Activated gamma-delta T cell (primary cell): ENCODE measurements at regions not wholly inside any gene's neighbourhood (a gene's known extent, or its start where the extent isn't known, plus 50 kb on each side); places are given as distances from the start of the nearest gene placed in this dataset.

Source experiments
- DNase-seq: peaks from one replicate; lab custom pipeline; 2025; lab: John Stamatoyannopoulos, UW

DNA sequence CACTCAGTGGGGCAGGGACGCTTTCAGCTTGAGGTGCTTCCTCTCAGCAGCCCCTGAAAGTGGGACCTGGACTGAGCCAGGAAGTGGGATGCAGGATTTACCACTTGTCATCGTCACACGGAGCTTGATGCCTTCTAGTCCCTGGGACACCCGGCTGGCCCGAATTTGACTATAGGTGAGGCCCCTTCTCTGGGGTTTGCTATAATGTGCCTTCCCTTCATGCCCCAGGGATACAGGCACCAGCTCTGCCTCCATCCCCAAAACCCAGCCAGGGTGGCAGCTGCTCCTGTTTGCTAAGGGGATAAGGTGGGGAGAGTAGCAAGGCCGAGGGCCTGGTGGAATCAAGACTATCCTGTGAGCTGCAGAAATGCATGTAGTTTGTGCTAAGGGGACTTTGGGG lies 235.0 kb downstream of the GLRX3 start:
- DNase-seq: no peak

DNA sequence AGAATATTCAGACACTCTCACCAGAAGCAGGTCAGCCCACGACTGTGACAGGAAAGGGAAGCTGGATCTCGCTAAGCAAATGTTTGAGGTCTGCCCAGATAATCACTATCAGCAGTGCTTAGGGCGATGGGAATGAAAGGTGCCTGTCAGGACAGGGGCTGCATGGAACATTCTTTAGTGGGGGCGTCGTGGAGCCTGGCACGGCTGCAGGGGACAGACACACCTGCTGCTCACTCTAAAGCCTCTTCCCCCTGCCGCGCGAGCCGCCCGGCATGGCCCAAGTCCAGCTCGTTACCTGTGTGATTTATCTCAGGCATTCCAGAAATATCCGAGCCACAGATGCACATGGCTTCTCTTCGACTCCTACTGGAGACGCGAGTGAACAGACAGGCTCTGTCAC lies 235.5 kb downstream of the GLRX3 start:
- no peak for DNase-seq

DNA sequence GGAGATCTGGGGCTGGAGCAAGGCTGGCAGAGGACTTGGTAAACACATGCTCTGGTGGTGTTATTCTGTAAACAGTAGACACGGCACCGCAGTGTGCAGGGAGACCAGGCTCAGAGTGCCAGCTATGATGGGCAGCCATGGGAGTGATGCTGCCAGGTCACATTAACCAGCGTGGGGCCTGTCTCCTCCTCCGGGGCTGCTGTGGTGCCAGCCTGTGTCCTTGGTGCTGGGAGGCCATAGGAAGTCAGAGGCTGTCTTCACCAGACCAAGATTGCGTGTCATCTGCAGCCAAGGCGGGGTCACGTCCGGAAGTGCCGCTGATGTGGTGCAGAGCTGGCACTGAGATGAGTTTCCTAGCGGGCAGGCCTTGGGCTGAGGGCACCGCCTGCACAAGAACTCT lies 236.0 kb downstream of the GLRX3 start:
- DNase-seq: no peak

DNA sequence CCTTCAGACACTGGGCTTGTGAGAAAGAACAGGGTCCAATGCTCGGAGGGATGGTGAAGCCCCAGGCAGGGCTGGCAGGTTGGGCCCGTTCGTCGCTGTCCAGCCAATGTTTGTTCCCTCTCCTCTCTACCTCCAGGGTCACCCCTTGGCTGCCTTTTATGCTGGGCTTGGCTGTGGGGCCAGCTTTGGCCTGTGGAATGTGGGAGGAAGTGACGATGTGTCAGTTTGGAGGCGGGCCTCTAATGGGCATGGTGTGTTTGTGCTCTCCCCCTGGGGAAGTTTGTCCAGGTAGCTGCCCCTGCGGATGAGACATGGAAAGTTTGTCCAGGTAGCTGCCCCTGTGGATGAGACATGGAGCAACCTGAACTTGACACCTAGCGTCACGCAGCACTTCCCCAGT lies 236.7 kb downstream of the GLRX3 start:
- no peak for DNase-seq

DNA sequence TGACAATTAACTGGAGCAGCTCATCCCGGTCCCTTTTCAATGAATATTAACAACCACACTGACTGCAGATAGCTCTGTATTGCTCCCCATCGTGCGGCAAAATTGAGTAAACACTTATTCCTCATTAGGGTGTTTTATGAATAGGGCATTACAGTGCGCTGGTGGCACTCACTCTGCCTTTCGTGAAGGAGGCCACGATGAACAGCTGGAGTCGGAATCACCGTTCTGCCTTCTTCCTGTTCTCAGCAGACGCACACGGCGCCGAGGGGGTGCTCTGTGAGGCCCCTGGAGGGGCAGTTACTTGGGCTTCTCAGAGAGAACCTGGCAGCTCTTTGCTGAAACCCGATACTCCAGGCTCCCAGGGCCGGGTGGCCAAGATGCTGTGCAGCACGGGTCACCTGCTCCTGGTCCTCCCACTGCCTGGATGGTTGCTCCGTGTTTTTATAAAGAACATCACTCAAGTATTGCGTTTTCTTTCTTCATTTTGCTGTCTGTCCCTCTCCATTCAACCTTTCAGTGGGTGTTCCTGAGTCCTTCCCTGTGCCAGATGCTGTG lies 241.9 kb downstream of the GLRX3 start:
- DNase-seq: no peak

DNA sequence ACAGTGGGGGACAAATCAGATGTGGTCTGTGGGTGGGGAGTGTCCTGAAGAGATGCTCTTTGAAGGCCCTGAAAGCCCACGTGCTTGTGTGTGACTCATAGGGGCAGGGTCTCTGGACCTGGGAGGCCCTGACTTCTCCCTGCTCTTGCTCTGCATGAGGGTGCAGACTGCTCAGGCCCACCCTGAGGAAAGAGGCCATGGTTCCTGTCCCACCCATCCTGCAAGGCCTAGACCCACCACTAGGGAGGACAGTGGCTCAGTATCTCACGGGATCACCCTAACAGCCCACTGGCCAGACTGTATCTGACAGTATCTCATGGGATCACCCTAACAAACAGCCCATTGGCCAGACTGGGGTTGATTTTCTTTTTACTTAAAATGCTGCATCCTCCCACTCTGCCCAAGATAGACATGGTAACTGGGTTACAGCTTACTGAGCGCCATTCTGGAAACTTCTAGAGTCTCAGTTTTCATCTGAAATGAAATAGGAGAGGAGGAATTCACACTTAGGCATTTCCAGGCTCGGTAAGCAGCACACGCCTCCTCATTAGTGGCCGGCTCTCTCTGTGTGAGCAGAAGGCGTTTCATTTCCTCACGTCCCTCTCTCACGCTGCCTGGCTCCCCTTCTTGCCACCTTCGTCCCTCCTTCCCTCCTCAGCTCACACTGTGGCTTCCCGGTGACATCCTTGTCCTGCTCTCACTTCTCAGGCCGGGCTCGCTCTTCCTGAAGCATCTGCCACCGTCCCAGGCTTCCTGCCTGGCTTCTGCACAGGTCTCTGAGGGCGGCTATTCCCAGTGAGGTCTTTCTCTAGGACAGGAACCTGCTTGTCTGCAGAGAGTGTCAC lies 242.6 kb downstream of the GLRX3 start:
- DNase-seq: no peak

DNA sequence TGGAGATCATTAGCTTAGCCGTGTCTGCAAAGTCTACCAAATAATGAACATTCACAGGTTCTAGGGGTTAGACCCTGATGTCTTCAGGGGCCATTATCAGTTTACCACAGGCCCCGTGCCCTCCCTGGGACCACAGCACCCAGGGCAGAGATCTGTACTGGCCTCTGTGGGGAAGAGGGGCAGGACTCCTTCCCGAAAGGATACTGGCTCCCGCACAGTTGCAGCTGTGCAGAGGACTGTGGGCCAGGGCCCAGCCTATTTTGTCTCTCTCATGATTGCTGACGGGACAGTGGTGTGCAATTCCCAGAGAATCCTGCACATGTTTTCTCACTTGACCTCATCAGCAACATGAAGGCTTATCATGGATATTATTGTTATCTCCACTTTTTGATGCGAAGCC lies 243.9 kb downstream of the GLRX3 start:
- DNase-seq: no peak

DNA sequence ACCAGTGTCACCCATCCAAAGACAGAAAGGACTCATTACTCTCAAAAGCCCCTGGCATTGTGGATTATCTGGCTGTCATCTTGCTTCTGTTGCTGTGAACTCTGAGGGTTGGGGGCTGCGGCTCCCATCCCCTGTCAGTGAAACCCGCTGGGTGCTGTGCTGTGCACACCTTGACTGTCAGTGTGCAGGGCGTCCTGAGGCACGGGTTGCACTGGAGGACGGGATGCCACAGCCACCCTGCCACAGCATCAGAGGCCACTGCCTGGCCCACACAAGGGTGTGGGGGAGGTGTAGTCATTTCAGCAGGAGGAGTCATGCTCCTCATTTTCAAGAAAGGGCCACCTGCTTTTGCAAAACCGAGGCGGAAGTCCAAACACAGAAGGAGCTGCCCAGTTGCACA lies 245.8 kb downstream of the GLRX3 start:
- no peak for DNase-seq

DNA sequence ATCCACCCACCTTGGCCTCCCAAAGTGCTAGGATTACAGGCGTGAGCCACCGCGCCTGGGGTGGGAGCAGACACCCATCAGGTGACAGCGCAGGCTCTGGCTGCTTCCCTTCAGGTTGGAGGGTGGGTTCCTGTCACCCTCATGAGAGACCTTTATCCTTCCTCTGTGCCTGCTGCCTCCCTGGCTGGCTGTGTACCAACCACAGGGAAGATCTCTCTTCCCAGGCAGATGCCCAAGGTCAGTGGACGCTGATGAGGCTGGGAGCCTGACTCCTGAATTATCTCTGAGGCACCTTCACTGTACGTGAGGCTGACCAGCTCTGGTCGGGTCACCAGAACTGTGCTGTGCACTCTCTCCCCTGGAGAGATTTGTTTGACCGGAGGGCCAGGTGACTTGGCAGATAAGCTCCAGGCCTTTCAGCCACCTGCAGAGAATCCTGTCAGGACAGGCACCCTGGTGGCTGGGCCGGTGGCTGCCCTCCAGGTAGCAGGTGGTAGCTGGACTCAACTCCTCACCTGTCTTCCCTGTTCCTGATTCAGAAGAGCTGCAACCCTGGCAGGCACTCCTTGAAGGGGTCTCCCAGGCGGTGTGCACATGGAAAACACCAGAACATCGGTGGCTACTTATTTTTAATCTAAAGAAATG lies 251.9 kb downstream of the GLRX3 start:
- no peak for DNase-seq

DNA sequence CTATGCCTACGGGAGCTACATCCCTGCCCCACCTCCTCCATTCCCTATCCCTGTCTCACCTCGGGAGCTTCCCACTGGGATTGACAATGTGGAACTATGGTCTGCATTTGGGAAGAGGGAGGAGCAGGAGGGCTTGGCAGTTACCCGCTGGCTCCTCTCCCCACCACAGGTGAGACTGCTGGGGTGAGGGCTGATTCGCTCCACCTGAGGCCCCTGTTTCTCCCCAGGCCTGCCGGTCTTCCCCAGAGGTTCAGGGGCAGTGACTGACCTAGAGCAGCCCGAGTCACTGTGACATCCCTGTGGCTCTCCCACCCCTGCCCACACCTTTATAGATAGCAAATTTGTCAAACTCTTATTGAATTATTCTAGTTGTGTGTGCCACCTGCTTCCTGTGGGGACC lies 252.6 kb downstream of the GLRX3 start:
- DNase-seq: no peak

DNA sequence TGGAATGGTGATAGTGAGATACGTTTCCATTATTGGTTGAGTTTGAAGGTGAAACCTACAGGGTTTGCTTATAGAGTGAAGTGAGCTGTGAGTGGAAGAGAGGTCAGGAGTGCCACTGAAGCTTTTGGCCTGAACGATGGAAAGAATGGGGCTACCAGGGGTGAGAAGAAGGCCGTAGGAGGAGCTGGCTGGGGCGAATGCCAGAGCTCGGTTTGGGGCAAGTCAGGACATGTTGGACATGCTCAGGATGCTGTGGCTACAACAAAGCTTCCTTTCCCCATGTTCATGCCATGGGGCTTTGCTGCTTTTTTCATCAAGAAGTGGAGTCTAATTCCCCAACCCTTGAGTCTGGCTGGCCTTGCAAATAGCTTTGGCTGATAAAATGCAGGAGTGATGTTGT lies 253.7 kb downstream of the GLRX3 start:
- DNase-seq: no peak

DNA sequence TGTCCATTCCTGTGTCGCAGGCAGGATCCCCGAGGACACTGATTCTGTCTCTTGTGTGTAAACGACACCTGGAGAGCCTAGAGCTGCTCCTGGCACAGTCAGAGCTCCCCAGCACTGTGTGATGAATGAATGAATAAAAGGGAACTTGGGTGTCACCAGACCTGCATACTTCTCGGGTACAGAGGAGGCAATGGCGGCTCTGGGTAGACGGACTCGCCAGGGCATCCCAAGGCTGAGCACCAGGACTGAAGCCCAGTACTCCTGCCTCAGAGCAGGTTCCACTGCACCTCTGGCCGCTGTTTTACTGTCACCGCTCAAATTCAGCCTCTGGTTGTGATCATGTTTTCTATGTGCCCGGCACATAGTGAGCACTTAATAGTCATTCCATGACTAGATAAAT lies 255.8 kb downstream of the GLRX3 start:
- DNase-seq: no peak

DNA sequence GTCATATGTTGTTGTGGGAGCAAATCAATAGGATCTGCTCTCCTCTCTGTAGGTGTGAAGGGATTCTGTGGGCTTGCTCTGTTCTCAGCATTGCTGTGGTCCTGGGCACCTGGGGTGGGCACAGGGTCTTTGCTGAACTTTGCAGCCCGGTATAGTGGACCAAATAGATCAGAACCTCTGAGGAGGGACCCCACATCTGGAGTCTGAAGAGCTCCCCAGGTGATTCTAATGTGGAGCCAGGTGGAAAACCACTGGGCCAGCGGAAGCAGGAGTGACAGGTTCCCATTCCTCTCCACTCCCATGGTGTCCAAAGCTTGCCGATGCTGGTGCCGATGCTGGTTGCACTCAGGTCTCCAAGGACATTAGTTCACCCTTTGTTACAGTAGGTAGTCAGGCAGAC lies 257.2 kb downstream of the GLRX3 start:
- no peak for DNase-seq

DNA sequence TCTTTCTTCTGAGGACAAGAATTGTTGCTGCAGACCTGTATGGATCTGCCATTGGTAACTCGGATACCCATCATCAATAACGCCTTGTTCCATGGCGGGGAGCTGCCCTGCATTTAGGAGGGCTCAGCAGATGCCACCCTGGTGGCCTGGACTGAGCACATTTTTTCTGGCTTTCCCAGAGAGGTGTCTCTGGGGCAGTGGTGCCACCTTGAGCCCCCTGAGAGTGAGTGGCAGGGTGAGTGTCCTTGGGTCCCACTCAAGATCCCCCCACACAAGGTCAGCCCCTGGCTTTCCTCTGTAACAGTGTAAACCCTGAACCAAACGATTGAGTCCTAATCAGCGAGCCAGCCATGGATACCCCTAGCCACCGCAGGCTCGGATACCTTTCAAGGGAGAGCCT lies 258.6 kb downstream of the GLRX3 start:
- DNase-seq: no peak

DNA sequence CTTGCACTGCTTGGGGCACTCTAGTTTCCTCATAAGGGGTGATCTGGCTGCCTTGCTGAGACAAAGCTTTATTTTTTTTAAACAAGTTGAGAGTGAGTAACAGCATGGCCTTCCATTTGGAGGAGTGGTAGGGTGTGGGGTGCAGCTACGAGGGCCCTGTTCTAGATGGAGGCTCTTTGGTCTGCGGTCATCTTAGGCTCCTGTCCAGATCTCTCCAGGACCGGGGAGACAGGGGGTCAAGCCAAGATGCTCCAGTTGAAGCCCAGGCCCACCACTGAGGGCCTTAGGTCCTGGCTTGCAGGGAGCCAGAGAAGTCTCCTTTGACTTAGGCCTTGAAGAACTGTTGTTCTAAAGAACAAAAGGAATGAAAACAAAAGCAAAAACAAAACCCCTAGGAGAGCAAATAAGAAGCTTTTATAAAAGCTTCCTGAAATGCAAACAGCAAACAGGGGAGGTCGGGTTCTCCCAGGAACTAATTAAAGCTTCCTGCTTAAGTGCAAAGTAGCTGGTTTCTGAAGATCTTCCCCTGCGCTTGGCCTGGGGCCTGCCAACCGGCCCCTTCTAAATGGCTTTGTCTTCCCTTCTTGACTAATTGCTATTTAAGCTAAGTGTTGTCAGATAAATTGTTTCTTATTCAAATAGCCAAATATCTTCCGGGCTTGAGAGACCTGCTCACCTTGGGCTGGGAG lies 259.2 kb downstream of the GLRX3 start:
- DNase-seq: no peak

DNA sequence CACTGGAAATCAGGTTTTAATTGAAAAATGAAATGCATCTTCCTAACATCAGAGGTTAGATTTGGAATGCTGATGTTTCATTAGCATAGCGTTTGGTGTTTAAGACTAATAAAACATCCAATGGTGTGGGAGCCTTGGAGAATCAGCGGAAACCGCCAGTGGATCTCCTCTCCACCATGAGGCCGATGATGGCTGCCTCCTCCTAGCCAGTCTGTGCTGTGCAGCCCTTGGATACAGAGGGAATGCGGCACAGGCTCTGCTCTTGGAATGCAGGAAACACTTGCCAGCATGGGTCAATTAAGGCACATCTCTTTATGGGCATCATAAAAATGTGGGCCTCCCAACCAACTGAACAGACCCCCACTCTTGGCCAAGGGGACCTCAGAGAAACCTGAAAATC lies 259.9 kb downstream of the GLRX3 start:
- no peak for DNase-seq

DNA sequence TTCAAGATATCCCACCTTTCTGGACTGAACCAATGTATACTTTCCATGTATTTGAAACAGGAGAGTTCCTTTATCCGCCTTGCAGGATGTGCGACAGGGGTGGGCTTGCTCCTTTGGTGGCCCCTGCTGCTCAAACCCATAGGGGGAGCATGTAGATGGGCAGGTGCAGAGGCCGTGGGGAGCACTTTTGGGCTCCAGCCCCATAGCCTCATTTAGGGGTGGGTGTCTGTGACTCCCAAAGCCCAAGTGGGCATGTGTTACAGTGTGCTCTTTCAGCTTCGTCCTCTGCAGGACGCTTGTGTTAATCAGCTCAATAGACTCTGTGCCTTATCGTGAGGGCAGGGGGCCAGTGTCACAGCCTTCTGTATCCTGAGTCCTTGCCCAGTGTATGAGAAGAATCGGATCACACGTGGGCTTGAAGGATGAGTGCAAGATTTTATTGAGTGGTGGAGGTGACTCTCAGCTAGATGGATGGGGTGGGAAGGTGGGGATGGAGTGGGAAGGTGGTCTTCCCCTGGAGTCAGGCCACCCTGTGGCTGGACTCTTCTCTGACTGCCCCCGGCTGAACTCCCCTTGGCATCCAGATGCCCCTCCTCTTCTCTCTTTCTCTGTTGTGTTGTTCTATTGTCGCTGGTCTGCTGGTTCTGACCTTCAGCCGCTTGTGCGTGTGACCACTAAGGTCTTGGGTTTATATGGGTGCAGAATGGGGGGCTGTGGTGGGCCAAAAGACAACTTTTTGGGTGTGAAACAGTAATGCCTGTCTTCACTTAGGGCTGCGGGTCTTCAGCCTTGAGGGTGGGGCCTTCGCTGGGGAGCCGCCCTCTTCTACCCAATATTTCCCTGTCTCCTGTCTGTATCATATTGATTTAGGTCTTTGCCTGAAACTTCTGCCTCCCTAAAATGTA lies 262.2 kb downstream of the GLRX3 start:
- DNase-seq: no peak

DNA sequence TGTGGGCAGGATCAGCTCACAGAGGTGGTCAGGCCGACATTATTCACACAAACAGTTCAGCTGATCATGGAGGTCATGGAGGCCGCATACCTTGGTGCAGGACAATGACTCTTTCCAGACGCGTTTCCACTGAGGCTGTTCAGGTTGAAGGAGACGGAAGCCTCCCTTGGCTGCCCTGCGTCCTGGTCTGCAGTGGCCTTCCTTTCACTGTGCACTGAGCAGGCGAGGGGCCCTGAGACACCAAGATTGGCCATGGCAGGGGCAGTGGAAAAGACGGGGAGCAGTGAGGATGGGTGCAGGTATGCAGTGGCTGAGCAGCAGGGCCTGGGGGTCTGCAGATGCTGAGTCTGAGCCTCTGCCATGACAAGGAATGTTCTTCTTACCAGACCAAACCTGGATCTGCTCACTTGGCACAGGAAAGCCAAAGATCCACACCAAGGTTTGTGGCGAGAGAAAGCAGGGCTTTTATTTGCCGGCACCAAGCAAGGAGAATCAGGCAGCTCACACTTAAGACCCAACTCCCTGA lies 263.3 kb downstream of the GLRX3 start:
- no peak for DNase-seq

DNA sequence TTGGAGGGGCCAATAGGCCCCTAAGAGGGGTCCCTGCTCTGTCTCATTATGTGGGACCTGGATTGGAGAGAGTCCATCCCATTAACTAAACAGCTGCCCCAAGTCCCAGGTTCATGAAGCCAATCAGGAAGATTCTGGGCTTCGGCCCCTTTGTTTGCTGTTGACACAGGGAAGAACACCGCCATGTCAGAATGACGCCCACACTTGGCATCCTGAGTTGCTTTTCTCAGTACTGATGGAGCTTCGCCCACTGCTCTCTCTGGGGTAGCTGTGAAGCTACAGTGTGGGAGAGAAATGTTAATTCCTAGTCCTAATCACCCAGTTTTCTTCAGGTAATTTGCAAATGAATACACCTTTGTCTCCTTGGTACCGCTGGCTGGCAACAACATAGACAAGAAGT lies 264.7 kb downstream of the GLRX3 start:
- DNase-seq: no peak

DNA sequence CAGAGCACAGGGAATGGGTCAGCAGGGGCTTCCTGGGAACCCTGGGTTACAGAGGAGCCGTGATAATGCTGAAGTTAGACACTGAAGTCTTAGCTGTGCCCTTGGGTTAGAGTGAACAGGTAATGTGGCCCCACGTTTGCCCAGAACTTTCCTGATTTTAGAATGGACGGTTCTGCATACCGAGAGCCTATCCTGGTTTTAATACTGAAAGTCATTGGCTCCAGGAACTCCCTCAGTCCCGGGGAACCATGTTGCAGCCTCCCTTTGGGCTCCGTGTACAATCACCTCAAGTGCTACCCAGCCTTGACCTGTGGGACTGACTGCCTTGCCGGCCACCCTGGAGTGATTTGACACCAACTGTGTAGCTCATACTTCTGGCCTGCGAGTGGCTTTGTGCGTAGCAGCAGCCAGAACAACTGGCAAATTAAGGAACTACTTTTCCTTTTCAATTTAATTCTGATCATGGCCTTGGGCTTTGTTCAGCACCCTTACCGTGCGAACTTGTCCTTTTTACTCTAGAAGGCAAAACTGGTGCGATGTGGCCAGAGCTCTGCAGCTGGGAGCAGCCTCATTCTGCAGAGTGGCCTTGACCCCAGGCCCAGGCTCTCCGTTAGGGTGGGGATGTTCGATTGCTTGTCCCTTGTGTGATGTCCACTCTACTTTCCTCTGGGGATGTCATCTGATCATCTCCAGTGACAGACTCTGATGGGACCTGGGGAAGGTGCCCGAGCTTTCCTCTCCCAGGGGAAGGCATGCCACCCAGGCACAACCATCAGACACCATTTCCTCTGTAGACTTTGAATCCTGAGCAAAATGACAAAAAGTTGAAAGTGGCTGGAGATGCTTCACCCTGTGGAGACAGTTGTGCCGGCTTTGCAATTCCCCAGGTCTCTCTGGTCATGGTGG lies 265.9 kb downstream of the GLRX3 start:
- DNase-seq: no peak
